GM18499 (cell line): ENCODE measurements at regions not wholly inside any gene's neighbourhood (a gene's known extent, or its start where the extent isn't known, plus 50 kb on each side); places are given as distances from the start of the nearest gene placed in this dataset.

ENCODE experiments used
- ATAC-seq: cut with Tn5 transposase; IDR thresholded peaks from one replicate; pipeline ENCODE4 v1.9.1; 2021; ENCODE audit warnings: moderate number of reproducible peaks; ENCODE audit not compliant: insufficient read depth, unreplicated experiment

- no peak for ATAC-seq
Measured at GRCh38 chr2:48132271-48132625, 182.2 kb upstream of the FOXN2 start.

- no peak for ATAC-seq
Measured at GRCh38 chr2:48134704-48135103, 179.8 kb upstream of the FOXN2 start.

GRCh38 chr2:48135797-48136196 is 178.7 kb upstream of the FOXN2 start:
- no peak for ATAC-seq

DNA sequence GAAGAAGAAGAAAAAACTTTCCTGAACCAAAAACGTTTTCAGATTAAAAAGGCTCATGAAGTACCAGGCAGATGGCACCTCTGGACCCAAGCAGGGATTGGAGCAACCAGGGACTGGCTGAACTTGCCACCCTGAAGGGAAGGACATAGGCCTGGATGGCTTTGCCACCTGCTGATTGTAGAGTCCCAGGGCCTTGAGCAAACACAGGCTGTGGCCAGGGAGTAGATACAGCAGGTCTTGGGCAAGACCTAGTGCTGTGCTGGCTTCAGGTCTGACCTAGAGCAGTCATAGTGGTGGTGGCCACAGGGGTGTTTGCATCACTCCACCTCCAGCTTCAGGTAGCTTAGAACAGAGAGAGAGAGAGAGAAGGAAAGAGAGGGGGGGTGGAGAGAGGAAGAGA is 176.7 kb upstream of the FOXN2 start:
- no peak for ATAC-seq

GRCh38 chr2:48138898-48139297 is 175.6 kb upstream of the FOXN2 start:
- ATAC-seq = no peak

- ATAC-seq = no peak
Measured at GRCh38 chr2:48140586-48140985, 173.9 kb upstream of the FOXN2 start.

GRCh38 chr2:48144777-48145176 is 169.7 kb upstream of the FOXN2 start:
- no peak for ATAC-seq

- no peak for ATAC-seq
Measured at GRCh38 chr2:48145845-48146452, 168.5 kb upstream of the FOXN2 start.

DNA sequence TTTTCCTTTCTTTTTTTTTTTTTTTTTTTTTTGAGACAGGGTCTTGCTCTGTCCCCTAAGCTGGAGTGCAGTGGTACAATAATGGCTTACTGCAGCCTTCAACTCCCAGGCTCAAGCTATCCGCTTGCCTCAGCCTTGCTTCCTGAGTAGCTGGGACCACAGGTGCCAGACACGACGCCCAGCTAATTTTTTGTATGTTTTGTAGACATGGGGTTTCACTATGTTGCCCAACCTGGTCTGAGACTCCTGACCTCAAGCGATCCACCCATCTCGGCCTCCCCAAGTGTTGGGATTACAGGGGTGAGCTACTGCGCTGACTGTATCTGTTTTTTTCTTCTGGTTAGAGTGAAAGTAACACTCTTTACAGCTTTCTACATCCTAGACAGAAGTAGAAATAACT is 167.9 kb upstream of the FOXN2 start:
- ATAC-seq = no peak

- ATAC-seq = no peak
Measured at GRCh38 chr2:48147719-48148118, 166.8 kb upstream of the FOXN2 start.

- ATAC-seq = no peak
Measured at GRCh38 chr2:48148841-48149430, 165.5 kb upstream of the FOXN2 start.

GRCh38 chr2:48157150-48157549 is 157.3 kb upstream of the FOXN2 start:
- ATAC-seq = no peak

GRCh38 chr2:48161628-48162027 is 152.9 kb upstream of the FOXN2 start:
- ATAC-seq = no peak

- no peak for ATAC-seq
Measured at GRCh38 chr2:48162742-48163141, 151.7 kb upstream of the FOXN2 start.

DNA sequence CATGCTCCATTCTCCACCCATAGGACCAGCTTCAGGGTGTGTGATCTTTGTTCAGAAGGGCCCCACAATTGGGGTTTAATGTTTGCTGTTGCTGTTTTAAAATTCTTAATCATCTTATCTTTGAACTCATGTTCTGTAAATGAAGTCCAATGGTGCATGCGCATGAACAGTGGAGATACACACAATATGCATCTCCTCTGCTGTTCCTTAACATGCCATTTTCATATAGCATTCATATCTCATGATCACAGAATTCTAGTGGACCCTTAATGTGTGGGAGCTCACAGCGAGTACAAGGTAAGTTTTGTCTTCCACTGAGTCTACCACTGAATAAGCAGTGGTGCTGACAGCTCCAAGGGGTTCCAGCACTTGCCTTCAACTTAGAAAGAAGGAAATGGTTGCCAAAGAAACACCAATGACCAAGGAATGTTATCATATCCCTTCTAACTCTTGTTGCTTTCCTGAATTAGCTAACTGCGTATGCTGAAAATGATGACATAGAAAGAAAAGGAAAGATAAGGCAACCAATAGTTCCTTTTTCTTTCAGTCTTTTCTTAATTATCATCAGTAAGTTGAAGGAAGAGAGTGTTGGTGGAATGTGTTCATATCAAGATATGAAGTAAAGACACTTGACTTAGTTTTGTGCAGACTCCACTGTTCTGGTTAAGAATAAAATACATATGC is 149.3 kb upstream of the FOXN2 start:
- no peak for ATAC-seq

- ATAC-seq = no peak
Measured at GRCh38 chr2:48169141-48169592, 145.3 kb upstream of the FOXN2 start.

GRCh38 chr2:48170281-48170680 is 144.2 kb upstream of the FOXN2 start:
- no peak for ATAC-seq

DNA sequence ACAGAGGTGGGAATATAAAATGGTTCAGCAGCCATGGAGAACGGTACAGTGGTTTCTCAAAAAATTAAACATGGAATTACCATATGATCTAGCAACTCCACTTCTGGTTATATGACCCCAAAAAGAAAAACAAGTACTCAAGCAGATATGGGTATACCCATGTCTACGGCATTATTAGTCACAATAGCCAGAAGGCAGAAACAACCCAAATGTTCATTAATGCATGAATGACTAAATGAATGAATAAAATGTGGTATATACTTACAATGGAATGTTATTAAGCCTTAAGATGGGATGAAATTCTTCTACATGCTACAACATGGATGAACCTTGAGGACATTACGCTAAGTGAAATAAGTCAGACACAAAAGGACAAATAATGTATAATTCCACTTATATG is 141.3 kb upstream of the FOXN2 start:
- no peak for ATAC-seq

DNA sequence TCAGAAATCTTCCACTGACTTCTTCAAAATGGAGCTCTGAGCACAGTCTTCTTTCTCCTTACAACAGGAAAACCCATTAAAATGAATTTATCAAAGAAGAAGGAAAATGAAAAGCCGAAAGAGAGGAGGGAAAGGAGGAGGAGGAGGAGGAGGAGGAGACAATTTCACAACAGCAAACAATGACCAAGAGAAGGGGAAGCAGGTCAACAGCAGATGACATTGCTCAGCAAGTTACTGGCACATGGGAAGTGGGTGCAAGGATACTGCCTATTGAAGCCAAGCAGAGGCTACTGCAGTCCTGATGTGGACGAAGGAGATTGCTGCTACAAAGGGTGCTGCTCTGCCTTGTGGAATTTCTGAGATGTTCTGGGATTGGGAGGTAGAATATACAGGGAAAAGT is 140.0 kb upstream of the FOXN2 start:
- no peak for ATAC-seq

GRCh38 chr2:48175254-48175653 is 139.2 kb upstream of the FOXN2 start:
- no peak for ATAC-seq

DNA sequence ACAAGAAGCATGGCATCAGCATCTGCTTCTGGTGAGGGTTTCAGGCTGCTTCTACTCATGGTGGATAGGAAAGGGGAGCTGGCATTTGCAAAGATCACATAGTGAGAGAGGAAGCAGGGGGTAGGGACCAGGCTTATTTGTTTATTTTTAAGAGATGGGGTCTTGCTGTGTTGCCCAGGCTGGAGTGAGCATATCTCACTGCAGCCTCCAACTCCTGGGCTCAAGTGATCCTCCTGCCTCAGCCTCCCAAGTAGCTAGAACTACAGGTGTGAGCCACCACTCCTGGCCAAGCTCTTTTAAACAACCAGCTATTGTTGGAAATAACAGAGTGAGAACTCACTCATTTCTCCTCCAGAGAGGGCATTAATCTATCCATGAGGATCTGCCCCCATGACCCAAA is 138.8 kb upstream of the FOXN2 start:
- no peak for ATAC-seq

DNA sequence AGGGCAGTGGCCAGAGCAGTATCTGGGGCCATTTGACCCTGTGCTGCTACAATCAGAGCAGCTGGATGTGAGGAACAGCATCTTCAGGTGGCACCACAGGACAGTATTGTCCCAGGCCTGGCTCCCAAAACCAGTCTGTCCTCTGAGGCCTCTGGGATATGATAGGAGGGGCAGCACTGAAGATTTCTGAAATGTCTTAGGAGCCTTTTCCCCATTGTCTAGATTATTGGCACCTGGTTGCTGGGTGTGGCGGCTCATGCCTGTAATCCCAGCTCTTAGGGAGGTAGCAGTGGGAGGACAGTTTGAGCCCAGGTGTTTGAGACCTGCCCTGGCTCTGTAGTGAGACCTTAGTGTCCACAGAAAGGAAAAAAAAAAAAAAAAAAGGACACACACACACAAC is 137.6 kb upstream of the FOXN2 start:
- no peak for ATAC-seq
